Spleen (tissue), 7 donors: ENCODE measurements at regions not wholly inside any gene's neighbourhood (a gene's known extent, or its start where the extent isn't known, plus 50 kb on each side); places are given as distances from the start of the nearest gene placed in this dataset.

Source experiments
- CTCF ChIP-seq, 11 experiments: fragments of 200-600 bp in 7 of 11; fragments of 450-650 bp in 4 of 11; sonication (generic) in 4 of 11; IDR thresholded peaks in 8 of 11; conservative IDR thresholded peaks in 3 of 11; 1 replicate in 7 of 11; 2 replicates in 4 of 11; pipeline versions ENCODE4 v1.4.0 to v1.8.0; 2016 to 2021; ENCODE audit warnings: antibody characterized with exemption in 11 of 11, inconsistent platforms in 4 of 11, mild to moderate bottlenecking in 1 of 11
- POLR2A ChIP-seq, 3 donors: fragments of 450-650 bp; IDR thresholded peaks; one replicate each; pipeline ENCODE4 v1.5.1; 2017; ENCODE audit warnings: antibody characterized with exemption in 3 of 3, mild to moderate bottlenecking in 1 of 3
- POLR2AphosphoS5 ChIP-seq, 3 donors: sonication (generic); formaldehyde crosslinking; IDR thresholded peaks; one replicate each; pipeline ENCODE4 v1.5.1; 2017; ENCODE audit warnings: antibody characterized with exemption in 3 of 3
- donor health status: DM: no; HTN: no; CAD: no; lungs with moderate emphysema.
- donor health status: DM: no; HTN: no; CAD: no.
- donor health status: DM: no; HTN: no; CAD: no.

DNA sequence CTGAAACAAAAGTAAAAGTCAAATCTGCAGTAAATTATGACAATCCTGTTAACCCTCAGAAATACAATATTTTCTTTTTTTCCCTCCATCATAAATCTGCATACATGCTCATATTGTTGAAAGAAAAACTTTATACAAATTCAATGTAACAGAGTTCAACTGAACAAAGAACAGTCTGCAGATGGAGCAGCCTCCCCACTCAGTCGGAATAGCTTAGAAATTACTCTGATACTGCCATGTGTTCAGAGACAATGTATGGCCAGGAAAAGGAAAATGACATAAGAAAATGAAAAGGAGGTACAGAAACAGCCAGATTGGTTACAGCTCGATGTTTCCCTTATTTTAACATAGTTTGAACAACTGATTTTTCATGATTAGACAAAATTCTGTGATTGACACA lies 651.9 kb upstream of the COBL start:
- TF ChIP-seq POLR2AphosphoS5 (IDR thresholded peaks at IDR 0.05) = no peak
- no peak for TF ChIP-seq CTCF (IDR thresholded peaks at IDR 0.05 in 8 of 11, conservative IDR thresholded peaks at IDR 0.05 in 3 of 11)
- no peak for TF ChIP-seq POLR2A (IDR thresholded peaks at IDR 0.05)
